IPS-20b (cell line): ENCODE measurements at regions not wholly inside any gene's neighbourhood (a gene's known extent, or its start where the extent isn't known, plus 50 kb on each side); places are given as distances from the start of the nearest gene placed in this dataset.

Experiments
- H3K27ac ChIP-seq: one replicate; pipeline ENCODE4 v1.5.1; 2013; ENCODE audit warnings: low read length
- H3K27me3 ChIP-seq: 2 replicates; pipeline ENCODE4 v1.6.1; 2013; ENCODE audit warnings: mild to moderate bottlenecking, low read length, inconsistent platforms; ENCODE audit not compliant: insufficient read depth
- H3K36me3 ChIP-seq: 2 replicates; pipeline ENCODE4 v1.6.1; 2013; ENCODE audit warnings: low read depth, mild to moderate bottlenecking, inconsistent platforms, low read length, moderate library complexity; ENCODE audit not compliant: insufficient read depth
- H3K4me1 ChIP-seq: 2 replicates; pipeline ENCODE4 v1.6.1; 2013; ENCODE audit warnings: mild to moderate bottlenecking, control low read depth, inconsistent platforms, low read length, moderate library complexity; ENCODE audit not compliant: insufficient read depth
- H3K4me3 ChIP-seq: 2 replicates; pipeline ENCODE4 v1.5.1; 2013; ENCODE audit warnings: mild to moderate bottlenecking, low read length, inconsistent platforms
- H3K9ac ChIP-seq: 2 replicates; pipeline ENCODE4 v1.6.1; 2013; ENCODE audit warnings: low read depth, mild to moderate bottlenecking, inconsistent platforms, low read length, moderate library complexity
- H3K9me3 ChIP-seq: 2 replicates; pipeline ENCODE4 v1.6.1; 2013; ENCODE audit warnings: mild to moderate bottlenecking, low read depth, low read length, inconsistent platforms; ENCODE audit not compliant: insufficient read depth

- Histone ChIP-seq H3K9ac (no peak overlapping the region), H3K9me3 (no peaks in the 10 kb centered on the region), H3K4me1 (no peaks in the 10 kb centered on the region), H3K27ac (no peak overlapping the region), H3K36me3 (no peaks in the 10 kb centered on the region), H3K27me3 (no peaks in the 10 kb centered on the region), H3K4me3 (no peak overlapping the region)
These were observed 509.8 kb upstream of the SPRY2 start for GRCh38 chr13:80850771-80851170.

- Histone ChIP-seq H3K9ac (no peak overlapping the region), H3K27ac (no peak overlapping the region), H3K36me3 (no peaks in the 10 kb centered on the region), H3K4me1 (peaks cover 22% of the 10 kb centered on the region), H3K9me3 (no peaks in the 10 kb centered on the region), H3K4me3 (no peak overlapping the region), H3K27me3 (no peaks in the 10 kb centered on the region)
These were observed 503.2 kb upstream of the SPRY2 start for GRCh38 chr13:80844164-80844563.

GRCh38 chr13:80841414-80841813 is 500.5 kb upstream of the SPRY2 start:
- no peak overlapping the region for H3K27ac ChIP-seq
- H3K4me1 ChIP-seq = peaks cover 22% of the 10 kb centered on the region
- no peak overlapping the region for H3K4me3 ChIP-seq
- H3K9me3 ChIP-seq = peaks cover 8% of the 10 kb centered on the region; the same call in 1 of the 2 replicates
- no peaks in the 10 kb centered on the region for H3K36me3 ChIP-seq
- no peak overlapping the region for H3K9ac ChIP-seq
- H3K27me3 ChIP-seq = no peaks in the 10 kb centered on the region

GRCh38 chr13:80840316-80840976 is 499.5 kb upstream of the SPRY2 start:
- Histone ChIP-seq H3K27ac (no peak overlapping the region), H3K9ac (no peak overlapping the region), H3K9me3 (peaks cover 13% of the 10 kb centered on the region; the same call in 1 of the 2 replicates), H3K4me1 (peaks cover 22% of the 10 kb centered on the region), H3K27me3 (no peaks in the 10 kb centered on the region), H3K4me3 (no peak overlapping the region), H3K36me3 (no peaks in the 10 kb centered on the region)

- H3K4me1 ChIP-seq = peaks cover 9% of the 10 kb centered on the region
- peaks cover 22% of the 10 kb centered on the region; the same call in 1 of the 2 replicates for H3K9me3 ChIP-seq
- no peak overlapping the region for H3K27ac ChIP-seq
- no peak overlapping the region for H3K9ac ChIP-seq
- H3K4me3 ChIP-seq = no peak overlapping the region
- no peaks in the 10 kb centered on the region for H3K27me3 ChIP-seq
- H3K36me3 ChIP-seq = no peaks in the 10 kb centered on the region
These were observed 495.0 kb upstream of the SPRY2 start for GRCh38 chr13:80835902-80836301.

- H3K9me3 ChIP-seq = peaks cover 23% of the 10 kb centered on the region; the same call in 1 of the 2 replicates
- H3K9ac ChIP-seq = no peak overlapping the region
- H3K27me3 ChIP-seq = no peaks in the 10 kb centered on the region
- H3K4me1 ChIP-seq = no peaks in the 10 kb centered on the region
- H3K4me3 ChIP-seq = no peak overlapping the region
- no peaks in the 10 kb centered on the region for H3K36me3 ChIP-seq
- no peak overlapping the region for H3K27ac ChIP-seq
These were observed 489.5 kb upstream of the SPRY2 start for GRCh38 chr13:80830431-80830830.

GRCh38 chr13:80828759-80829158 is 487.8 kb upstream of the SPRY2 start:
- Histone ChIP-seq H3K4me3 (no peak overlapping the region), H3K27ac (no peak overlapping the region), H3K9me3 (peaks cover 19% of the 10 kb centered on the region; the same call in 1 of the 2 replicates), H3K9ac (no peak overlapping the region), H3K4me1 (no peaks in the 10 kb centered on the region), H3K36me3 (no peaks in the 10 kb centered on the region), H3K27me3 (no peaks in the 10 kb centered on the region)

- H3K27me3 ChIP-seq = no peaks in the 10 kb centered on the region
- no peaks in the 10 kb centered on the region for H3K4me1 ChIP-seq
- H3K36me3 ChIP-seq = no peaks in the 10 kb centered on the region
- H3K9me3 ChIP-seq = peaks cover 17% of the 10 kb centered on the region; the same call in 1 of the 2 replicates
- no peak overlapping the region for H3K27ac ChIP-seq
- H3K9ac ChIP-seq = no peak overlapping the region
- no peak overlapping the region for H3K4me3 ChIP-seq
These were observed 484.4 kb upstream of the SPRY2 start for GRCh38 chr13:80825276-80825675.

GRCh38 chr13:80824229-80824628 is 483.3 kb upstream of the SPRY2 start:
- Histone ChIP-seq H3K9ac (no peak overlapping the region), H3K9me3 (peaks cover 13% of the 10 kb centered on the region; the same call in 1 of the 2 replicates), H3K27me3 (no peaks in the 10 kb centered on the region), H3K36me3 (no peaks in the 10 kb centered on the region), H3K4me1 (no peaks in the 10 kb centered on the region), H3K27ac (no peak overlapping the region), H3K4me3 (no peak overlapping the region)

GRCh38 chr13:80823472-80823871 is 482.5 kb upstream of the SPRY2 start:
- Histone ChIP-seq H3K9ac (no peak overlapping the region), H3K27me3 (no peaks in the 10 kb centered on the region), H3K36me3 (no peaks in the 10 kb centered on the region)

GRCh38 chr13:80821466-80821865 is 480.5 kb upstream of the SPRY2 start:
- Histone ChIP-seq H3K9ac (no peak overlapping the region), H3K4me3 (no peak overlapping the region), H3K36me3 (no peaks in the 10 kb centered on the region), H3K9me3 (peaks cover 22% of the 10 kb centered on the region; the same call in 1 of the 2 replicates), H3K27ac (no peak overlapping the region), H3K27me3 (no peaks in the 10 kb centered on the region), H3K4me1 (no peaks in the 10 kb centered on the region)

More at GRCh38 chr13:80823472-80823871, 482.5 kb upstream of the SPRY2 start:
- Histone ChIP-seq H3K9me3 (peaks cover 13% of the 10 kb centered on the region; the same call in 1 of the 2 replicates), H3K4me3 (no peak overlapping the region), H3K4me1 (no peaks in the 10 kb centered on the region), H3K27ac (no peak overlapping the region)

GRCh38 chr13:80817979-80818378 is 477.1 kb upstream of the SPRY2 start:
- no peaks in the 10 kb centered on the region for H3K27me3 ChIP-seq
- no peak overlapping the region for H3K4me3 ChIP-seq
- no peaks in the 10 kb centered on the region for H3K36me3 ChIP-seq
- no peak overlapping the region for H3K27ac ChIP-seq
- H3K9ac ChIP-seq = no peak overlapping the region
- no peaks in the 10 kb centered on the region for H3K4me1 ChIP-seq
- peaks cover 15% of the 10 kb centered on the region; the same call in 1 of the 2 replicates for H3K9me3 ChIP-seq
